Ovary (tissue), 7 donors: ENCODE measurements at regions not wholly inside any gene's neighbourhood (a gene's known extent, or its start where the extent isn't known, plus 50 kb on each side); places are given as distances from the start of the nearest gene placed in this dataset.

Experiments
- DNase-seq, 5 donors: peaks; one replicate each; pipeline ENCODE4 v3.0.0-alpha.2; 2019 to 2020
- H3K27ac ChIP-seq, 2 donors: fragments of 200-600 bp; one replicate each; pipeline versions ENCODE4 v1.5.1 to v1.8.0; 2019 to 2022
- H3K27me3 ChIP-seq: fragments of 200-600 bp; one replicate; pipeline ENCODE4 v1.8.0; 2022
- H3K36me3 ChIP-seq: fragments of 200-600 bp; sonication (generic); one replicate; pipeline ENCODE4 v1.5.1; 2019
- H3K4me1 ChIP-seq: one replicate; pipeline ENCODE4 v1.8.1; 2013; ENCODE audit warnings: mild to moderate bottlenecking, moderate library complexity; ENCODE audit not compliant: insufficient read depth
- H3K4me3 ChIP-seq: fragments of 200-600 bp; sonication (generic); one replicate; pipeline ENCODE4 v1.5.1; 2017
- H3K9me3 ChIP-seq, 2 donors: fragments of 200-600 bp in 1 of 2; sonication (generic) in 1 of 2; one replicate each; pipeline versions ENCODE4 v1.5.1 to v1.8.1; 2013 to 2019; ENCODE audit warnings: mild to moderate bottlenecking in 1 of 2, moderate library complexity in 1 of 2
- EP300 ChIP-seq: sonication (generic); formaldehyde crosslinking; IDR thresholded peaks from one replicate; pipeline ENCODE4 v1.6.1; 2017; ENCODE audit warnings: antibody characterized with exemption
- POLR2A ChIP-seq: fragments of 450-650 bp; IDR thresholded peaks from one replicate; pipeline ENCODE4 v1.6.1; 2017; ENCODE audit warnings: antibody characterized with exemption, mild to moderate bottlenecking, moderate library complexity
- WGBS, 3 donors: extraction: QIAGEN DNeasy Blood & Tissue Kit in 1 of 3; methylation state at CpG; one replicate each; pipeline versions ENCODE4 v1.1.5 to v1.1.7; 2013 to 2017; 5-methylcytosine and 5-hydroxymethylcytosine counted together
- intact Hi-C, 4 donors: fragments of 100-400 bp; cut with DNase I; formaldehyde crosslinking; loops; one replicate each; pipeline versions ENCODE4 v1.11.0 to v1.15.1; 2022 to 2023
- TF ChIP-seq, protein P1 (sequence below), 3 donors: fragments of 450-650 bp in 2 of 3; fragments of 200-600 bp in 1 of 3; IDR thresholded peaks; one replicate each; pipeline versions ENCODE4 v1.5.1 to v1.8.0; 2016 to 2022; ENCODE audit warnings: antibody characterized with exemption in 3 of 3, mild to moderate bottlenecking in 1 of 3
- donor health status: DM: no; HTN: no; CAD: no; lungs with moderate emphysema.
- donor health status: DM: no; HTN: no; CAD: no.
- donor health status: Bipolar disorder and iron deficiency.
- donor health status: DM: no; HTN: no; CAD: no.
- donor health status: DM: yes; HTN: yes; CAD: no.

DNA sequence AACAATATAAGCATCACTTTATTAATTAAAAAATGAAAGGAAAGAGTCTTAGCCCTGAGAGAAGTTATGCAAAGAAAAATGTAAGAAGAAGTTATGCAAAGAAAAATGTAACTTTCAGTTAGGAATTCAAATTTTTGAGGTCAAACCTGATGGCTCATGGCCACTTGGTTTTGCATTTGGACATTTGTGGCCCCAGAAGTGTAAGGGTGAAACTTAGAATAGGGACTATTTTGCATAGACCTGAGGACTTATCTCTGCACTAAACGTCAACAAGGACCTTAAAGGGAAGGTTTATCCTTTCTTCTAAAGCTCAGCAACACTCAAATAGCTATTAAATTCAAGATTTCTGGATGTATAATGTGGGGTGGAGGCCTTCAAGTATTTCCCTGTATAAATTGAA lies 724.5 kb upstream of the POT1 start:
- intact Hi-C loops: no loop called here
- 47 to 70% (median 55%) methylated on average over 1 of the region's 1 CpG for WGBS, 3 donors
- no peak for DNase-seq

DNA sequence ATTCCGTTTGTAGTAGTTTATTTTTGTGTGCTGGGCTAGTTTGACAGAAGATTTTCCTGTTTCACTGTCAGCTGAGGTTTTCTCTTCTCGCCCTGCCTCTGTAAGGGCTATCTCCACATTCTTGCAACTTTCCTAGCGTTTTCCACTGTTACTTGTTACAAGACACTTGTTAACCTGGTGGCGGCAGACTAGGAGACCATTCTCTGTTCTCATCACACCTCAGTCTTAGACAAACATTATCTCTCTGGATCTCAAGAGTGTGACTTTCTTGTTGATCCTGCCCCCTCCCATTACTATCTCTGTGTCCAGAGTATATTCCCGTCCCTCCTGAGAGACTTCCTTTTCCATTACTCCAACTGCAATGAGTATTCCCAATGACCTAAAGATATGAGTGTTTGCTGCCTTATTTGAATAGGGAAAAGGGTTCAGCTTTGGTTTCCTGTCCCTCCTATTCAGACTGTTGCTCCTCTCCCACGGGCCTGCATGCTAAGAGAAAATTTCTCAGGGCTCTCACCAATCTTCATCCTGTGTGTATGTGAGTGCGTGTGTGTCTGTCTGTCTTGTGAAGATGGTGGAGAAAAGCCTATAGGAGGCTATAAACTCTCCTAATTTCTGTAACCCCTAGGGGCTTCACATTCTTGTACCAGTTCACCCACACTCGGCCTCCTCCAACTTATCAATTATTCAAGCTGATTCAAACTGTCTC lies 722.4 kb upstream of the POT1 start:
- no peaks in the 10 kb centered on the region for H3K27me3 ChIP-seq
- no peak for TF ChIP-seq POLR2A
- no peak for TF ChIP-seq EP300
- TF ChIP-seq, protein P1, sequence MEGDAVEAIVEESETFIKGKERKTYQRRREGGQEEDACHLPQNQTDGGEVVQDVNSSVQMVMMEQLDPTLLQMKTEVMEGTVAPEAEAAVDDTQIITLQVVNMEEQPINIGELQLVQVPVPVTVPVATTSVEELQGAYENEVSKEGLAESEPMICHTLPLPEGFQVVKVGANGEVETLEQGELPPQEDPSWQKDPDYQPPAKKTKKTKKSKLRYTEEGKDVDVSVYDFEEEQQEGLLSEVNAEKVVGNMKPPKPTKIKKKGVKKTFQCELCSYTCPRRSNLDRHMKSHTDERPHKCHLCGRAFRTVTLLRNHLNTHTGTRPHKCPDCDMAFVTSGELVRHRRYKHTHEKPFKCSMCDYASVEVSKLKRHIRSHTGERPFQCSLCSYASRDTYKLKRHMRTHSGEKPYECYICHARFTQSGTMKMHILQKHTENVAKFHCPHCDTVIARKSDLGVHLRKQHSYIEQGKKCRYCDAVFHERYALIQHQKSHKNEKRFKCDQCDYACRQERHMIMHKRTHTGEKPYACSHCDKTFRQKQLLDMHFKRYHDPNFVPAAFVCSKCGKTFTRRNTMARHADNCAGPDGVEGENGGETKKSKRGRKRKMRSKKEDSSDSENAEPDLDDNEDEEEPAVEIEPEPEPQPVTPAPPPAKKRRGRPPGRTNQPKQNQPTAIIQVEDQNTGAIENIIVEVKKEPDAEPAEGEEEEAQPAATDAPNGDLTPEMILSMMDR (IDR thresholded peaks at IDR 0.05): no peak
- WGBS, 3 donors: 61 to 63% (median 63%) methylated on average over 8 of the region's 8 CpGs

More for the DNA sequence above, 724.5 kb upstream of the POT1 start:
- Histone ChIP-seq H3K4me3 (no peak overlapping the region), H3K9me3 (no peaks in the 10 kb centered on the region), H3K36me3 (no peaks in the 10 kb centered on the region), H3K27ac (no peak overlapping the region), H3K27me3 (no peaks in the 10 kb centered on the region), H3K4me1 (no peaks in the 10 kb centered on the region)
- TF ChIP-seq, protein P1 (IDR thresholded peaks at IDR 0.05): no peak
- no peak for TF ChIP-seq EP300

DNA sequence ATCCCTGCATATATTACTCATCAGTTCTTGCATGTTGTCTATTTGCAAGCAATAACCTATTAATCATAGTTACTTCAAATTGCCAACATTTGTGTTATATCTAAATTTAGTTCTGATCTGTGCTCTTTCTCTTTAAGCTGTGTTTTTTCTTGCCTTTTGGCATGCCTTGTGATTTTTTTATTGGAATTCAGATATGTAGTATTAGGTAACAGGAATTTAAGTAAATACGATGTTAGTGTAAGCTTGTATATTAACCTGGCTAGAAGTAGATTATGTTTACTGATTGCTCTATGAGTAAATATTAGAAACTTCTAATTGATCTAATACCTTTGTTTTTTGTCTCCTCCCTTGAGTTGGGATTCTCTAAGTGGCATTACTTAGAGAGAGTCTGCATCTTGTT lies 718.9 kb upstream of the POT1 start:
- Histone ChIP-seq H3K27ac (no peak overlapping the region), H3K4me1 (no peaks in the 10 kb centered on the region), H3K27me3 (no peaks in the 10 kb centered on the region), H3K4me3 (no peak overlapping the region), H3K36me3 (no peaks in the 10 kb centered on the region), H3K9me3 (no peaks in the 10 kb centered on the region)
- DNase-seq: no peak
- intact Hi-C loops: no loop called here
- WGBS, 3 donors: 58 to 82% (median 81%) methylated on average over 1 of the region's 1 CpG
- TF ChIP-seq EP300: no peak
- TF ChIP-seq, protein P1 (IDR thresholded peaks at IDR 0.05): no peak

More for the DNA sequence above, 722.4 kb upstream of the POT1 start:
- H3K4me3 ChIP-seq: no peak overlapping the region
- no peaks in the 10 kb centered on the region for H3K9me3 ChIP-seq
- H3K27ac ChIP-seq: no peak overlapping the region
- no peak for DNase-seq
- intact Hi-C loops: no loop called here
- H3K4me1 ChIP-seq: no peaks in the 10 kb centered on the region
- H3K36me3 ChIP-seq: no peaks in the 10 kb centered on the region

DNA sequence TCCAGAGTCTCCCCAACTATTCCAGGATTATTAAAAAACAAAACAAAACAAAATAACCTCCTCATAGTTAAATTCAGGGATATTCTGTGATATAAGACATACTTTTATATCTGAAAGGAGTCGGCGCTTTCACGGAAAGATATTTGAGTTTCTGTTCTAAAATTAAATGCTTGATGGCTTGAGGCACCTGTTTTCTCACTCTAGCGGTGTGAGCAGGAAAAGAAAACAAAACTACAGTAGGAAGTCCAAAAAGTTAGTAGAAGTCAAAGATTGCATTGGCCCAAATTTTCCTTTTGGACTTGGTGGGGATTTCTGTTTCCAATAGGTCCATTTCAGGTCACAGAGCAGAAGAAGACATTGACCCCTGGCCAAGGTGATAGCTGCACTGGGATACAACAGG lies 716.1 kb upstream of the POT1 start:
- Histone ChIP-seq H3K4me3 (no peak overlapping the region), H3K36me3 (no peaks in the 10 kb centered on the region), H3K9me3 (no peaks in the 10 kb centered on the region), H3K27me3 (no peaks in the 10 kb centered on the region), H3K4me1 (no peaks in the 10 kb centered on the region), H3K27ac (no peak overlapping the region)
- no peak for DNase-seq
- 79 to 88% (median 81%) methylated on average over 4 of the region's 4 CpGs for WGBS, 3 donors
- TF ChIP-seq EP300 (no peak), POLR2A (no peak)
- TF ChIP-seq, protein P1 (IDR thresholded peaks at IDR 0.05): no peak
- intact Hi-C loops: no loop called here
